ENCODE measurements at regions not wholly inside any gene's neighbourhood (a gene's known extent, or its start where the extent isn't known, plus 50 kb on each side); places are given as distances from the start of the nearest gene placed in this dataset.

DNA sequence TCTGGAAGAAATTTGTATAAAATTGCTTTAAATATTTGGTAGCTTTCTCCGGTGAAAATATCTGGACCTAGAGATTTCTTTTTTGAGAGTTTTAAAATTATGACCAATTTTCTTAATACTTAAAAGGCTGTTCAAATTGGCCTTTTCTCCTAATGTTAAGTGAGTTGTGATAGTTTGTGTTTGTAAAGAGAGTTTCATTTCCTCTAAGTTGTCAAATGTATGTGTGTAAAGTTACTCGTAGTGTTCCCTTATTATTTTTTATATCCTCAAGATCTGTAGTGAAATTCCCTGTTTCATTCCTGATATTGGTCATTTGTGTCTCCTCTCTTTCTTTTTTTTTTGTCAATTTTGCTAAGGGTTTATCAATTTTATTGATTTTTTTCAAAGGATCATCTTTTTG, 92.6 kb upstream of the CTNNB1 start:
- no peak for DNase-seq (ENCODE audit: low read depth)

DNA sequence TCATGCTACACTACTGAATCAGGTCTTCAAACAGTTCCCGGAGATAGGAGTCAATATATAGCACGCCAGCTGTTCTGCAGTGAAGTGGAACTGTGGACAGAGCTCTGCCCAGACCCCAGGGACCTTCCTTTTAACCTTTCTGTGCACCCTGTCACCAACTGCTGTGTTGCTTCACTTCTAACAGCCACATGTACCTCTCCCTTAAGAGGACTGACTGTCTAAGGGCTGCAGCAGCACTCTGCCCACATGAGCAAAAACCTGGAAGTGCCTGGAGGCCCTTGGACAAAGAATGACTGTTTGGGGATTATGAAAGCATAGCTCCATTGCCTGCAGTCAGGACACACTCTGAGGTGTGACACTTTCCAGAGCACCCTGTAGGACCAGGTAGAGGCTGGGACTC, 88.3 kb upstream of the CTNNB1 start:
- DNase-seq (ENCODE audit: low read depth): no peak

DNA sequence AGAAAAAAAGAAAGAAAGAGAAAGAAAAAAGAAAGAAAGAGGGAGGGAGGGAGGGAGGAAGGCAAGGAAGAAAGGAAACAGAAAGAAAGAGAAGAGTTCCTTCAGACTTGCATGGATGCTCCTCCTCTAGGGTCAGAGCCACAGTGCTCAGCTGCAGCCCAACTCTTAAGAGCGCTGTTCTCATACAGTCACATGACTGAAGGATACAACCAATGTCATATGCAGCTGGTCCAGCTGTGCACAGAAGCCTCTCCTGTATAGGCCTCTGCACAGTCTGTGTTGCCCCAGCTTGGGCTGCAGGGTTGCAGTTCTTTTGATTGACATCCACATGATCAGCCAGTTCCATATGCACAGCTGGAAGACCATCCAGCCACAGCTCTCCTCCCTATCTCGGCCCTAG, 86.8 kb upstream of the CTNNB1 start:
- no peak for DNase-seq (ENCODE audit: low read depth)

DNA sequence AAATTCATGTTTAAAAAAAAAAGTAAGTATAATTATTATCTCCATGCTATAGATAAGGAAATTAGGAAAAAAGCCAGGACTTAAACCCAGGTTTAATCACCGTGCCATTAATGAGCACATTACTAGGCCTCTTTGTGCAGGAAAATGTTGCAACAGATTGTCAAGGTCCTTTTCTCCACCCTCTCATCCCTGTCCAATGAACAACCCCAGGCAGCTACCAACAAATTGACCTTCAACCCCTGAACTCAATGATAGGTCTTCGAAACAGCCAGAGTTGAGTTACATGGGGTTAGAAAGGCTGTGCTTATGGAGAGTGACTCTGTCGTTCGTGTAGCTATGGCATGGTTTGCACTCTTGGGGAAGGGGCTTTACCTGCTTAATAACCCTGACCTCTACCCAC, 84.2 kb upstream of the CTNNB1 start:
- no peak for DNase-seq (ENCODE audit: low read depth)

DNA sequence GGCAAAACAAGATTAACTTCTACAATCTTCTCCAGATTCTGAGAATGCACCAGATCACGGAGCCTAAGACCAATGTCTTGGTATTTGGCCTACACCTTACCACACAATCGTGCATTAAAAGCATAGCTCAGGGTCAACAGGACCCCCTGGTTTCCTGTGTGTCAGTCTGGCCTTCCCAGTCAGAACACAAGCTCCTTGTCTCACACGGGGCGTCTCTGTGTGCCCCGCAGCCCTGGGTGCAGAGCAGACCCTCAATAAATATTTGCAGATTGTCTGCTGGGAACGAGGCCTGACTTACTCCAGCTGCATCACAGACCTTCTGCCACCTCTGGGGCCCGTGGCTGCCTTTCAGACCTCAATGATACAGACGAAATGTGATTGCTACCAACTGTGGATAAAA, 82.5 kb upstream of the CTNNB1 start:
- DNase-seq (ENCODE audit: low read depth): no peak

DNA sequence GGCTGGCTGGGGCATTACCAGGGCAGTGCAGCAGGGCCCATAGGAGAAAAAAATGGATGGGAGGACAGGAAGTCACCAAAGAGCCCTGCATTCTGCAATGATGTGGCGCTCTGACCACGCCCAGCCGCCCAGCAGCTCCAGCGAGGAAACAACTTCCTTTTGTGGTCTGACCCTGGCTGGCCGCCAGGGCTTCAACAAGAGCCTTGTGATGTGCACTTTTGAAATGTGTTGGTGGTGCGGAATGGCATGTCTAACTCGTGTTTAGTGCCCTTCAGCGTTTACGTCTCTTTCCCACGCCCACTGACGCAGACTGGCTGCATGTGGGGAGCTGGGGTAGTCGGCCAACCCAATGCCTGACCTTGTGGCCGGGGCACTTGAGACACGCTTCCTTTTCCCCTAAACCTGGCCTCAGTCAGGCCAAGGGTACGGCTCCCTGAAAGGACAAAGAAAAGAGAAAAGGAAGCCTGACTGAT, 81.9 kb upstream of the CTNNB1 start:
- DNase-seq (ENCODE audit: low read depth): peak; percentile 65

DNA sequence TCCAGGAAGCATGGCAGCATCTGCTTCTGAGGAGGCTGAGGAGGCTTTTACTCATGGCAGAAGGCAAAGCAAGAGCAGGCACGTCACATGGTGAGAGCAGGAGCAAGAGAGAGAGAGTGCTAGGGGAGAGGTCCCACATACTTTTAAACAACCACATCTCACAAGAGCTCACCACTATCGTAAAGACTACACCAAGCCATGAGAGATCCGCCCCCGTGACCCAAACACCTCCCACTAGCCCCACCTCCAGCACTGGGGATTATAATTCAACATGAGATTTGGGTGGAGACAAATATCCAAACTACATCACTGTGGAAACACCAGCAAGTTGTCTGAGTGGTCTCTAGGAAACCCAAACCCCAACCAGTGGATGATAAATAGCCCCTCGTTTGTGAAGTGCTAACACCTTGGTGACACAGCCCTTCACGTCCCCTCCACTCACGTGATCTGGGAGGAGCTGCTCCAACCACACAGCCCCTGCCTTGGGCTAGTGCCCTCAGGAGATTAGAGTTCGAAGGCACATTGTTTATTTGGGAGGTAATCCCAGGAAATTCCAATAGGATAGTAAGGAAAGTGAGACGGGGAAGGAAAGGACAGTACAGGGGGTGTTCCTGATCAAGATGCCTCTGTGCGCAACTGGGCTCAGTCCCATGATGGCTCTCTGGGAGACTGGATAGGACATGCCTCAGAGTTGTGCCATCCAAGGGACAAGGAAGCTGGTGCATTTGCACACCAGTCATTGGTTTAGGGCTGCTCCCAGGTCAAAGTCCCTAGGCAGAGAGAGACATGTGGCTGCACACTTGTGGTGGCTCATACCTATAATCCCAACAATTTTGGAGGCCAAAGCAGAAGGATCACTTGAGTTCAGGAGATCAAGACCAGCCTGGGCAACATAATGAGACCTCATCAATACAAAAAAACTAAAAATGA, 80.6 kb upstream of the CTNNB1 start:
- DNase-seq (ENCODE audit: low read depth): no peak

DNA sequence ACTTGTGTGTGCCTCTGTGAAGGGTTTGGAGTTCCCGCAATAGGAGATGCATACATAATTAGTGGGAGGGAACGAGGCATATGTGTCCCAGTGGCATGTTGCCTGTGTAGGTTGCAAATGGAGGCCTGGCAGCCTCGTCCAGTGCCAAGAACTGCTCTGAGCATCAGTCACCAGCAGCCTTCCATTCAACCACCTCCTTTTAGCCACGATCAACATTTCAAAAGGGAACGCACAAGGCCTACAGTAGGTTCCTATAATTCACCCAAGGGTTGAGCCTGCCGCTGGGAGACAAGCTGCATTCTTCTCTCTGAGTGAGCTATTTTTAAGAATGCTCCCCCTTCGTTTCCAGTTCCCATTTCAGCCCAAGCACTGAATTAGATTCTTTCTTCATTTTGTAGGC, 78.8 kb upstream of the CTNNB1 start:
- no peak for DNase-seq (ENCODE audit: low read depth)

DNA sequence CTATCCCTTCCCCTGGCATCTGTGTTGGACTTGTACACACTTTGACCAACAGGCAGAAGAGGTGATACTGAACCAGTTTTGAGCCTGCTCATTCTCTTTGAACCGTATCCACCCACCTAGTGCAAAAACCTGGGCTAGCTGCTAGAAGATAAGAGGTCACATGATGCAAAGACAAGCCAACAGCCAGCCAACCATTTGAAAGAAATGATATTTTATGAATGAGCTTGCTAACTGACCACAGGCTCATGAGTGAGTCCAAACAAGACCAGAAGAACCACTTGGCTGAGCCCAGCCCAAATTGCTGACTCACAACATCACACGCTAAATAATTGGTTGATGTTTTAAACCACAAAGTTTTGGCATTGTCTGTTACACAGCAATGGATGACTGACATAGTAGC, 74.0 kb upstream of the CTNNB1 start:
- no peak for DNase-seq (ENCODE audit: low read depth)

DNA sequence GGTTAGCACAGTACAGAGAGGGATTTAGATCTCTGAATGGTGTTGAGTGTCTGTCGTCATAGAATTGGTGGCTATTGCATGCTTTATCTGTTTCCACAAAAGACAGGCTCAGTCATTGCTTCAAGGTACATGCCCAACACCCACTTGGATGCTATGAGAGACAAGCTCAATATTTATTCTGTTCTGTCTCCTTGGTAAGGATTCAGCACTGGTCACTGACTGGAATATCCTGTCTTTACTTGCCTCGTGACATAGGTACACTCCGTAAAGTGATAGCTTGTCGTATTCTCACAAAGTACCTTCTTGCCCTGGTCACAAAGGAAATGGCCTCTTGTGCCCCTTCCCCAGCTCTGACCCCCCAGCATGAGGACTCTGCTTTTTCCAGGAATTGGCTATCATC, 72.8 kb upstream of the CTNNB1 start:
- DNase-seq (ENCODE audit: low read depth): no peak

DNA sequence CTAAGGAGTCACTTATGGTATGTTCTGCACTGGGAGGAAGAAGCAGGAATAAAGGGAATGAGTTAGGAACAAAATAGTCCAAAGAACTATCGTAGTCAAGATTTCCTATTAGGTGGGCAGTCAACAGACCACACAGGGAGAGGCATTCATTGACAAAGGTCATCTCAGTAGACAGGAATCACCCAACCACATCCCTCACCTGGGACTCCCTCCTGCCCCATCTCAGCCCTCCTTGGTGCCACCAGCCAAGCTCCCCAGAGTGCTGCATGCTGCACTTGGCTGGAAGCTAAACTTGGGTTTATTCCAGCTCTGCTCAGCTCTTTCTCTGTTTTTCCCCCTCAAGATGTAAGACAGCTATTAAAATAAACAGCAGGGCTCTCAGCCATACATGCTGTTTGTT, 72.3 kb upstream of the CTNNB1 start:
- no peak for DNase-seq (ENCODE audit: low read depth)

DNA sequence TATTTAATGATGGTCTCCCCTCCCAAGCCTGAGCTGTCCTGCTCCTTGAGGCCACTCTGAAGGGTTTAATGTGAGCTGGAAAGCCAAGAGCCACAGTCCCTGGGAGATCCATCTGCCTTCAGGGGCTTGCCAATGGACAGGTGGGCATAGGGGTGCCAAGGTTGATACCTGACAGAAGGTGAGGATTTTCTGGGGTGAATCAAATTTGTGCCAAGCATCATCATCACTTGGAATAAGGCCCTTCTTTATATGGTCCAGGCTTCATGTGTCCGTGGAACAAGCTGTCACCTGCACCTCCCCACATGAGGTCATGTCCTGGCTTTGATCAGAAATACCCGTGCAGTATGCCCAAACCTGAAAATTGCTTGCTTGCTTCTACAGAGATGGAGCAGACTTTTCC, 71.9 kb upstream of the CTNNB1 start:
- DNase-seq (ENCODE audit: low read depth): no peak

DNA sequence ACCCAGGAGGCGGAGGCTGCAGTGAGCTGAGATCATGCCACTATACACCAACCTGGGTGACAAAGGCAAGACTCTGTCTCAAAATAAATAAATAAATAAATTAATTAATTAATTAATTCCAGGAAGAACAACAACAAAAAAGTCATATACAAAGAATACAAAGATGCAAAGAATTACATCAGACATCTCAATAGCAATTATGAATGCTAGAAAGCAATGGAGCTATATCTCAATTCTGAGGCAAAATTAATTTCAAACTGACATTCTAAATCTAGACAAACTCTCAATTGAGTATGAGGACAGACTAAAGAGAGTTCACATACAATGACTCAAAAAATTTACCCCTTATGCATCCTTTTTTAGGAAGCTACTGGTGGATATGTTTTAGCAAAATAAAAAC, 69.6 kb upstream of the CTNNB1 start:
- DNase-seq (ENCODE audit: low read depth): no peak

DNA sequence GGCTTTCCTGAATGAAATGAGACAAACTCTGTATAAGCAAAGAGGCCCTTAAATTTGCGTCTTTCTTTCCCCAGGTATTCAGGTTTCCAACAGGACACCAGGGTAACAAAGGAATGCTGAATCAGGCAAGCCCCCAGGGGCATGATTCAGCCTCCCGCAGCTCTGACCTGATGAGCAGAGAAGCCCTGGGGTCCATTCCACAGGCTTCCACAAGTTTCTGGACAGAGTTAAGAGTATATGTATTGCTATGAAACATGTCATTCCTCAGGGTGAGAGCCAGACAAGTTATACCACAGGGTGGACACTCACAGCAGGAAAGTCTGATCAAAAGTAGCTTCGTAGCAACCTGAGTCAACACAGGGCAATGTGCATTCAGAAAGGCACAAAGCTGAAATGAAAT, 68.1 kb upstream of the CTNNB1 start:
- no peak for DNase-seq (ENCODE audit: low read depth)

DNA sequence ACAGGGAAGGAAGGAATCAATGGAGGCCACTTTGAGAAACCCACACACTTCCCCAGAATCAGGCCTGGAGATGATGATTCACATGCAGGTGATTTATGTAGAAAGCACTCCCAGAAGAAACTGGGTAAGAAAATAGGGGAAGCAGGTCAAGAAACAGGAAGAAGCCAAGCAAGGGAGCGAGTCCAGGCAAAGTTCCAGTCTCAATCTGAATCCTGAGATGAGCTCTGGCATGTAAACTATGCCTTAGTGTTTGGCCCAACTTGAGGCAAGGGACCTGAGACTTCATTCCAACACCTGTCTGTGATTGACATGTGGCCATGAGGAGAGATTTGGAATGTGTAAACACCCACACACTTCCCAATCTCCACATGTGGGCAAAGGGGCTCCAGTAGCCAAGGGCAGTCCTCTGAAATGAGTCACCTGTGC, 61.6 kb upstream of the CTNNB1 start:
- no peak for DNase-seq (ENCODE audit: low read depth)

DNA sequence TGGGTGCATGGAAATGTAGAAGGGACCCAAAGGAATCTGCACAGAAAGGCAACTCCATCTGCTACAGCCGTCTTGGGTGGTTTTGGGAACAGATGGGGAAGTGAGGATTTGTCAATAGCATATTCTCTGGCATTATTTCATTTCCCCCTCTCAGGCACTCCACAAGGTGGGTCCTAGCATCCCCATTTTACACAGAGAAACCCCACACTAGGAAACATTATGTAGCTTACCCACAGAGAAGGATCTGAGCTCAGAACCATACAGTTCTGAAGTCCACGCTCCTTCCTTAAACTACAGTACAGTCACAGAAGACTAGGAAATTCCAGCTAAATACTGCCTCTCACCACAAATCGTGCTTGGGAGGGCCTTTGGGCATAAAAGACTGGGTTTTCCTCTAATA, 61.2 kb upstream of the CTNNB1 start:
- DNase-seq (ENCODE audit: low read depth): no peak

DNA sequence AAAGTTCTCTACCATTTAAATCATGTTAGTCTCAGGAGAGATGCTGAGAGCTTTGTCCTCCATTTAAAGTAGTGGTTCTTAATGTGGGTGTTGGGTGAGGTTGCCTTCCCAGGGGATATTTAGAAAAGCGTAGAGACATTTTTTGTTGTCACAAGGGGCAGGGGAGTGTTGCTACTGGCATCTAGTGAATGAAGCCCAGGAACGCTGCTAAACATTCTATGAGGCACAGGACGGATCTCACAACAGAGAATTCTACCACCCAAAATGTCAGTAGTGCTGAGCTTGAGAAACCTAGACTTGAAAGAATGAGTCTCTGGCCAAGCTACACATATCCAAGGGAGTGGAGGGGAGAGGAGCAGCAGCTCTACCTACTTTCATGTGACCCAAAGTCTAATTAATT, 60.7 kb upstream of the CTNNB1 start:
- no peak for DNase-seq (ENCODE audit: low read depth)

DNA sequence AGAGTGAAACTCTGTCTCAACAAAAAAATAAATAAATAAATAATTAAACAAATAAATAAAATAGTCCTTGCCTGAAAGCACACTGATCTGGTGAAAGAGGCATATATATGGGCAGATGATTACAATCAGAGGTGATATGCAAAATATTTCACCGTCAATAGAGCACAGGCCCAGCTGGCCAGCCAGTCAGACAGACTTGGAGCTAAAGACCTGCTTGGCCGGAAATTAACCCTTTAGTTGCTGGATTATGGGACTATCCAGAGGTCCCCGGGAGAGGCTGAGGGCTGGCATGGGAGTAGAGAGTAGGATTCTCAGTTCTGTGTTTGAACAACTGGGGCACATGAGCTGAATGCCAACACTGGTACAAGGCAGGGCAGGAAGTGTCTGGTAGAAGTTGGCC, 59.1 kb upstream of the CTNNB1 start:
- DNase-seq (ENCODE audit: low read depth): no peak

DNA sequence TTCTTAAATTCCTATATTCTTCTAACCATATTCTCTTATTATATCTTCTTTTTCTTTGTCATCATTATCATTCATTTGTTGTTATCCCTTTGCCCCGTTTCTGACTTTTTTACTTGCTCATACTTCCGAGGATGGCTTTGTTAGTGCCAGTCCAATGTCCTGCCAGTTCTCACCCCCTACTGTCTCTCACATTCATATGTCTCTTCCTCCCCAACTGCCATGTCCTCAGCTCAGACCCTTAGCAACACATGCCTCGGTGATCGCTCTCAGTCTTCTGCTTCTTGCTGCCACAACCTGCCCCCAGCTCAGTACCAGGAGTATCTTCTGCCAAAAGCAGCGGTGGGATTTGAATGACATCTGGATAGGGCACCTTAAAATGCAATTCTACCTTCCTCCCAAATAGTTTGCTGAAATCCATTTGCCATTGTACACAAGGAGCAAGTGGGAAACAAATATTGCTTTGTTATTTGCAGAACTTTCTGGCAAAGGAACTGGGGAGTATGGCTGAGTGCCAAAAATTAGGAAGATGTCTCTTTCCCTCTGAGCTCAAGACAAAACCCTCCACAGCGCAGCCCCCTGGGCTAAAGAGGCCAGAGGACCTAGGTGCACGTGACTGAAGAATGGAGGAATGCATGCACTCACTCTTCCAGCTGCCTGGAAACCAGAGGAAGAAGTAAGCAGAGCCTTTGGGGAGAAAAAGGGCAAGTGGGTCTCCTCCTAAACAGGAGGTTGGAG, 57.7 kb upstream of the CTNNB1 start:
- DNase-seq (ENCODE audit: low read depth): no peak

DNA sequence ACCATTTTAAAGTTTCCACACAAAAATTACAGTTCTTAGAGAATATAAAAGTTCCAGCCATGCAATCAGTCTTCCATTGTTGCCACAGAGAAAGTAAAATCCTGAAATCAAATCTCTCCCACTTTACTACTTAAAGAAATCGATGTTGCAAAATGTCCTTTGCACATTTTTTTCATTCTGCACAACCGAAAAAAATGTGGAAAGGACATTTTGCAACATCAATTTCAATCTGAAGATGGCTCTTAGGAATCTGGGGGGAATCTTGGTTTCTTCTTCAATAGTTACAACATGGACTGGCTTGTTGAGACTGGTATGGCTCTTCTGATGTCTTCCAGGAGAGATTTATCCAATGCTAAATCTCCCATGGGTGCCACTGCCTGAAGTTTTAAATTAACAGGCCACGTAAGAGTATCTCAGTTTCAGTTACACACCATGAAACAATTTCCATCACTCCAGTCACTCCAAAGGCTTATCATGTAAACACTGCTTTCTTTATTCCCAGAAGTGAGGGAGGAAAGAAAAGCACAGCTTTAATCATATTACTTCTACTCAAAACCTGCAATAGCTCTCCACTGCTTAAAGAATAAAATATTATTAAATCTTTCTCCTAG, 55.8 kb upstream of the CTNNB1 start:
- no peak for DNase-seq (ENCODE audit: low read depth)

DNA sequence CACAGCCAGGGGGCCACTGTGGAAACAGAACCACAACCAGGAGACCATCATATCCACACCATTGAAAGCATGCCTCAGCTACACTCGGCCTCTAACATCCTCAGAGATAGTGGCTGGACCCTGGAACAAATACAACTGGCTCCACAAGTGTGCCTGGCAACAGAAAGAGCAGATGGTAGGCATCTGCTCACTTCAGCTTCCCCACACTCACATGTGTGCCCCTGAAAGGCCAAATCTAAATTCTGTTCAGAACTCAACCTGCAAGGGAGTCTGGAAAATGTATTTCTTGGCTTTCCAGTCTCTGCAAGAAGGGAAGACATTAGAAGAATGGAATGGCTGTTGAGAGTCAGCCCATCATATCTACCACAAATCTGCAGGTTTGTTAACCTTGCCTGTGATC, 54.7 kb upstream of the CTNNB1 start:
- DNase-seq (ENCODE audit: low read depth): no peak

DNA sequence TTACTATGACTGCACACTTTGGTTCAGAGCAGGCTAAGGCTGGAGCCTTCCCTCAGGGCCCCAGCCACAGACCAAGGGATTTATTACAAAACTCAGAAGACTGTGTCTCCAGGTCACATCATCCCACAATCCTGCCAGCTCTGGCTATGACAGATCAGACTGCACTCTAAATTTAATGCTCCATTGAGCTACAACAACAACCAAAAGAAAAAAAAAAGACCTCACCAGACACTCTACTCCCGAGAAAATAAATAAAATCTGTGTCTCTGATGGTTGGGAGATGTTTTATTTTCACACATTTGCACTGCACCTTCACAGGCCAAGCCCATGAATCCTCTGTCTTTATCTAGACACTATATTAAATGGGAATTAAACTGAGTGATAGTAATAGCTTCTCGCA, 50.8 kb upstream of the CTNNB1 start:
- no peak for DNase-seq (ENCODE audit: low read depth)

DNA sequence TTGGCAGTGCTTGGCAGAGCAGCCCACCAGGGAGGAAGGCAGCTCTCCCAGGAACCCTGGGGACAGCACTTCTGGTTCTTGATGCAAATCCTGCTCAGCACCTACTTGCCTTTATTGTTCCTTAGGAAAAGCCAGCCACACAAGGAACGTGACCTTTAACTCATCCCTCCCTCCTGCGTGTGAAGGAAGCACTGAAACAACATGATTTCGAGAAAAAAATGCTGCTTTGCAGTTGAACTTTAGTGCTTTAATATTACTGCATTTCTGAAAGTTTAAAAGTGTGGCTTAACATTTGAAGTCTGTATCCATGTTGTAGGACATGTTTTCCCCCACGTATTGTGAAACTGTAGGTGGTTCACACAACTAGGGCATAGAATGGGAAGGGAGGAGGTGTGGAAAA, 50.4 kb upstream of the CTNNB1 start:
- DNase-seq (ENCODE audit: low read depth): no peak
